ENCODE measurements at regions not wholly inside any gene's neighbourhood (a gene's known extent, or its start where the extent isn't known, plus 50 kb on each side); places are given as distances from the start of the nearest gene placed in this dataset.

DNA sequence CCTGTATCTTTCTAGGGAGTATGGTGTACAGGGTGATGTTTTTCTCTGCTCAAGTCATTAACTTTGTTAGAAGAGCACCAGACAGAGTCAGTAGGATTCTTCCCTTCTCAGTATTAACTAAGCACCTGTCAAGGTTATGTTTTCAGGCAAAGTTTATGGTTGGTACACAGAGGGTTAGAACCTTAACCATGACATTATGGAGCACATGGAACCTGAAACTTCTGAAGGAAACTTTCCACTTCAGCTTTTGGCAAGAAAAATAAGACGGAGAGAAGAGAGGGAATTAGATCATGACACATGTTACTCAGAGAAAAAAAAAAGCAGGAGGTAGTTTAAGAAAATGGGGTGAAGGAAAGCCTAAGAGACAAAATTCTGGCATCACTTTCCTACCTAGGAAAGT lies 112.9 kb upstream of the PDE7B start (continued):
- no peak for TF ChIP-seq NANOG (IDR thresholded peaks at IDR 0.05; ENCODE audit: insufficient read depth, low read depth, low read length, poor library complexity, severe bottlenecking)
- no peak for TF ChIP-seq EGR1 (IDR thresholded peaks at IDR 0.05; ENCODE audit: borderline replicate concordance, low read depth, low read length)
- TF ChIP-seq ASH2L (IDR thresholded peaks at IDR 0.05; ENCODE audit: low read length) = no peak
- TF ChIP-seq ATF2 (IDR thresholded peaks at IDR 0.05; ENCODE audit: low read length) = no peak
- no peak for TF ChIP-seq SIX5 (IDR thresholded peaks at IDR 0.05; ENCODE audit: low read depth, low read length)
- TF ChIP-seq RBBP5 (IDR thresholded peaks at IDR 0.05; ENCODE audit: borderline replicate concordance, low read depth, low read length) = no peak
- TF ChIP-seq RNF2 (IDR thresholded peaks at IDR 0.05; ENCODE audit: borderline replicate concordance, low read depth, low read length, missing control alignments, poor library complexity, severe bottlenecking) = no peak
